IPS DF 6.9 (cell line): ENCODE measurements at regions not wholly inside any gene's neighbourhood (a gene's known extent, or its start where the extent isn't known, plus 50 kb on each side); places are given as distances from the start of the nearest gene placed in this dataset.
"Not testable (repeated sequence)": the region's sequence is repeated elsewhere in the genome, so short reads cannot be mapped to it uniquely, and the experiment has no call there.

ENCODE experiments used
- DNase-seq: peaks from one replicate; pipeline ENCODE4 v3.0.0-alpha.2; 2013; ENCODE audit warnings: low read depth, low spot score
- H3K27ac ChIP-seq: one replicate; pipeline ENCODE4 v1.5.1; 2013; ENCODE audit warnings: low read length, control low read depth
- H3K27me3 ChIP-seq: 2 replicates; pipeline ENCODE4 v1.6.1; 2013; ENCODE audit warnings: mild to moderate bottlenecking, low read length; ENCODE audit not compliant: control insufficient read depth, insufficient read depth
- H3K36me3 ChIP-seq: 2 replicates; pipeline ENCODE4 v1.6.1; 2013; ENCODE audit warnings: low read length; ENCODE audit not compliant: control insufficient read depth, insufficient read depth
- H3K4me1 ChIP-seq: 2 replicates; pipeline ENCODE4 v1.6.1; 2013; ENCODE audit warnings: low read length; ENCODE audit not compliant: control insufficient read depth, insufficient read depth
- H3K4me3 ChIP-seq: 2 replicates; pipeline ENCODE4 v1.5.1; 2013; ENCODE audit warnings: mild to moderate bottlenecking, low read length
- H3K9me3 ChIP-seq: 2 replicates; pipeline ENCODE4 v1.6.1; 2013; ENCODE audit warnings: low read length, inconsistent platforms; ENCODE audit not compliant: control insufficient read depth, insufficient read depth
- WGBS: extraction: QIAGEN DNeasy Blood & Tissue Kit; methylation state at CpG from one replicate; pipeline ENCODE4 v1.1.7; 2013; ENCODE audit warnings: mixed read lengths, missing lambda C conversion rate; ENCODE audit not compliant: insufficient read length, insufficient coverage; 5-methylcytosine and 5-hydroxymethylcytosine counted together

GRCh38 chr15:28459279-28459678 is 73.5 kb downstream of the GOLGA8G start:
- Histone ChIP-seq H3K27ac (no peak overlapping the region), H3K36me3 (no peaks in the 10 kb centered on the region), H3K4me1 (no peaks in the 10 kb centered on the region; the same call in 1 of the 2 replicates), H3K9me3 (no peaks in the 10 kb centered on the region), H3K27me3 (no peaks in the 10 kb centered on the region), H3K4me3 (no peak overlapping the region)
- whole genome bisulfite sequencing: no CpG with 5 or more reads among the region's 1 CpG
- no peak for DNase-seq

GRCh38 chr15:28457396-28457932 is 75.3 kb downstream of the GOLGA8G start:
- H3K27ac ChIP-seq, H3K27me3 ChIP-seq, H3K4me1 ChIP-seq, DNase-seq, H3K4me3 ChIP-seq, H3K36me3 ChIP-seq, H3K9me3 ChIP-seq: not testable (repeated sequence)
- WGBS: no CpG with 5 or more reads among the region's 32 CpGs

DNA sequence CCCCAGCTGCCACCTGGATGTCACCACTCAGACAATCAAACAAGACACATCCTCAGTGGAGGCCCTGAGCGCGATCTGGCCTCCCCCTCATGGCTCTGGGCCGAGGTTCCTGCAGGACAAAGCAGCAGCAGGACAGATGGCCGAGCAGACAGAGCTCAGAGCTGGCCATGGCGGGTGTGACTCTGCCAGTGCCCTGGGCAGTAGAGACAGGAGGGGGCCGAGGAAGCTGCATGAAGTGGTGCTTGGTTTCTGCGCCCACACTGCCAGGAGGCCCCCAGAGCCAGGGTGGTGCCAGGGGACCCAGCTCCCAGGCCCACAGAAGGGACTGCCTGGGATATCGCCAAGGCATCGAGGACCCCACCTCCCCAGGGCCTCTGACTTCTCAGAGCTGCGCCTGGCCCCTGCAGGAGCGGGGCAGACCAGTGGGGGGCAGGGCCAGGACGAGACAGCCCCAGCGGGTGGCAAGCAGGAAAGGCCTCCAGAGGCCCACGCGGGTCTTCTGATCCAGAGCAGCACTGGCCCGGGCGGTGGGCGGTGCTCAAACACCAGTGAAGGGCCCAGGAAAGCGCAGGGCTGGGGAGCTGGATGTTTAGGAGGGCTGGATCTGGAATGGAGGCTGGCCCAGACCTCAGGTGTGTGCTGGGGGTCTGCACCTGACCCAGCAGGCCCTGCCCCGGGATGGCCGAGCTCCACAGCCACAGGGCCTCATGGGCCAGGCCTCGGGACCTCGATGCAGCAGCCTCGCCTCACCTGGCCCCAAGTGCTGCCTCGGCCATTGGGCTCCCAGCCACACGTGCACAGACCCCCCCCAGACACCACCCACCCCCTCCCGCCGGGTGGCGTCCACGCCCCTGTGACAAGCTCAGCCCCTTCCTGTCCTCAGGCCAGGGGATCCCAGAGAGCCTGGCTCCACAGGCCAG is 76.0 kb downstream of the GOLGA8G start:
- DNase-seq: no peak
- no CpG with 5 or more reads among the region's 30 CpGs for WGBS

GRCh38 chr15:28455537-28456475 is 77.0 kb downstream of the GOLGA8G start:
- not testable (repeated sequence) for DNase-seq, H3K27me3 ChIP-seq, H3K9me3 ChIP-seq, H3K4me3 ChIP-seq, H3K4me1 ChIP-seq, H3K36me3 ChIP-seq, H3K27ac ChIP-seq
- no CpG with 5 or more reads among the region's 28 CpGs for WGBS

More for the DNA sequence above, 76.0 kb downstream of the GOLGA8G start:
- Histone ChIP-seq H3K4me3 (no peak overlapping the region), H3K9me3 (no peaks in the 10 kb centered on the region), H3K27ac (no peak overlapping the region), H3K27me3 (no peaks in the 10 kb centered on the region), H3K36me3 (no peaks in the 10 kb centered on the region), H3K4me1 (no peaks in the 10 kb centered on the region; the same call in 1 of the 2 replicates)

DNA sequence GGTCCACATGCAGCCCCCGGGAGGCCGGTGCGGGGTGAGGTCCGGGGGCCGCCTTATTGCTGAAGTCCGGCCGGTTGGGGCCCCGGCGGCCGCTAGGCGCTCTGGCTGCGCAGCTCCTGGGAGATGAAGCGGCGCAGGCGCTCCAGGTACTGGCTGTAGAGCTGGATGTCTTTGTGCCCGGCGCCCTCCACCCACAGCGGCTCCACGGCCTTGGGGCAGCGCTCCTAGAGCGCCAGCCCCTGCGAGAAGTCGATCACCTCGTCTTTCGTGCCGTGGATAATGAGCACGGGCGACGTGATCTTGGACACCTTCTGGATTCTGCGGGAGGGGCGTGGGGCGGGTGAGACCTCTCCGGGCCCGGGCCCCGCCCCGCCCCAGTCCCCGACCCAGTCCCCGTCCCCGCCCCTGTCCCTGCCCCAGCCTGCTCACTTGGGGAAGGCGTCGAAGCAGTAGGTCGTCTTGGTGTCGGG is 76.3 kb downstream of the GOLGA8F start:
- peak overlapping the region; percentile 60; the same call in 1 of the 2 replicates for H3K4me3 ChIP-seq
- DNase-seq, H3K36me3 ChIP-seq, H3K27ac ChIP-seq, H3K27me3 ChIP-seq, H3K9me3 ChIP-seq, H3K4me1 ChIP-seq: not testable (repeated sequence)
- no CpG with 5 or more reads among the region's 43 CpGs for WGBS
